T-helper 1 cell (primary cell): ENCODE measurements at regions not wholly inside any gene's neighbourhood (a gene's known extent, or its start where the extent isn't known, plus 50 kb on each side); places are given as distances from the start of the nearest gene placed in this dataset.

Experiments
- DNase-seq, 5 donors: peaks; one replicate each; pipeline ENCODE4 v3.0.0-alpha.2; 2012 to 2020

DNA sequence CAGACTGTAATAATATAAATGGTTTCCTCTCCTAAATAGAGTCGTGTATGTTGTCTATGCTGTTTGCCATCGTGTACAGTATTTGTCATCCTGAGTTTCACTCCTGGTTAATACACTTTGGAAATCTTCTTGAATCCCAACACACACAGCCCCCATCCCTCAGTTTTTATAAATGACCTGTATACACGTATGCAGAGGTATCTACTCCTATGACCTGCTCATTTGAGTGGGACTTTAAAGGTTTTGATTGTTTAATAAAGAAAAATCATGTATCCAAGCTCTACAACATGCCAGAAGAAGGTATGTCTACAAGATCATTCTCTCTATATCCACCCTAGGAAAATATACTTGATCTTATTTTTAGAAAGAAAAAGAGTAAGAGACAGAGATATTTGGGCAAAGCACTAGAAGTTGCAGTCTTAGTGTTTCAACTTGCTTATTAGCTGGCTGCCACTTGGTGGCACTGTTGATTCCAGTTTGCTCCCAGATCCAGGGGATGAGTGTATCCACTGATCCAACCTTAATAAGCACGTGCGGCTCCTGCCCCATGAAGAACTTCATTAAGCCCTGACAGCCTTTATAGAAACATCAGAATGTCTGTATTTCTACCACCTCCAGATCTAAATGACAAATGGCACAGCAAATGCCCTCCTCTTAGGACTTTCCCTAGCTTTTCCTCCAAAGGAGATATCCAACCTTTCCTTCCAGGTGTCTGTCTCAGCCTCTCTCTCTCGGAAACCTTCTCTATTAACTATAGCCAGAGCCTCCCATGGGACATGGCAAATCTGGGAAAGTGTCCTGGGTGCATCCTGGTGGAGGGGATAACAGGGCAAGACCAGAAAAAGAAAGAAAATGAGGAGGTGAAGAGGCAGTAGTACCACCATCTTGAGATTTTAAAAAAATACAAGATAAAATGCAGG is 181.6 kb upstream of the NEBL start:
- peak in 1 of 5 donors; percentile 17 for DNase-seq

DNA sequence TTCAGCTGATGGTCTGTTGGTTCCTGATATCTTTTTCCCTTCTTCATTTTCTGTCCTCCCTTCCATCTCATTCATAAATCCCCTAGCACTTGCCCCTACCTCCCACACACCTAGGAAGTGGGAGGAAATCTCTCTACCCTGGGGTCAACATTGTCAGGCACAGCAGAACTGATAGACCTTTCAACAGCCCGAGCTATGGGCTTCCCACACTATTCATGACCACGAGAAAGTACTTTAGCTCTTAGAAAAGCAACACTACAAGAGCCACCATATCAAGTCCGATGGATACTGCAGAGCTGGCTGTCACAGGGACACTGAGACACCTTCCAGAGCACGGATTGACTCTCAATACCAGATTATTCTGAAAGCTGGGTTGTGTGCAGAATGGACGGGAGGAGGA is 180.6 kb upstream of the NEBL start:
- DNase-seq: no peak

DNA sequence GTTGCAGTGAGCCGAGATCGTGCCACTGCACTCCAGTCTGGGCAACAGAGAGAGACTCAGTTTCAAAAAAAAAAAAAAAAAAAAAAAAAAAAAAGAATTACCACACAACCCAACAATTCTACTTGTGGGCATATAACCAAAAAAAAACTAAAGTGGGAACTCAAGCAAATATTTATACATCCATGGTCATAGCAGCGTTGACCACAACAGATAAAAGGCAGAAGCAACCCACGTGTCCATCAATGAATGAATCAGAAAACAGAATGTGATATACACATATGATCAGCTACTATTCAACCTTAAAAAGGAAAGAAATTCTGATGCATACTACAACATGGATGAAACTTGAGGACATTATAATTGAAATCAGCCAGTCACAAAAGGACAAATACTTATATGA is 179.3 kb upstream of the NEBL start:
- no peak for DNase-seq

DNA sequence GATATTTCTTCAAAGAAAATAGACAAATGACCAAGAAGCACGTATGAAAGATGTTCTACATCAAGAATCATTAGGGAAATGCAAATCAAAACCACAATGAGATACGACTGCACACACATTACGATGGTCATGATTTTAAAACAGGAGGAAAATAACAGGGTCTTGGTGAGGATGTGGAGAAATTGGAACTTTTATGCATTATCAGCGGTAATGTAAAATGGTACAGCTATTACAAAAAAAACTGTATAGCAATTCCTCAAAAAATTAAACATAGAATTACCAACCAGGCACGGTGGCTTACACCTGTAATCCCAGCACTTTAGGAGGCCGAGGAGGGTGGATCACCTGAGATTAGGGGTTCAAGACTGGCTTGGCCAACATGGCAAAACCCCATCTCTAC is 178.8 kb upstream of the NEBL start:
- no peak for DNase-seq

DNA sequence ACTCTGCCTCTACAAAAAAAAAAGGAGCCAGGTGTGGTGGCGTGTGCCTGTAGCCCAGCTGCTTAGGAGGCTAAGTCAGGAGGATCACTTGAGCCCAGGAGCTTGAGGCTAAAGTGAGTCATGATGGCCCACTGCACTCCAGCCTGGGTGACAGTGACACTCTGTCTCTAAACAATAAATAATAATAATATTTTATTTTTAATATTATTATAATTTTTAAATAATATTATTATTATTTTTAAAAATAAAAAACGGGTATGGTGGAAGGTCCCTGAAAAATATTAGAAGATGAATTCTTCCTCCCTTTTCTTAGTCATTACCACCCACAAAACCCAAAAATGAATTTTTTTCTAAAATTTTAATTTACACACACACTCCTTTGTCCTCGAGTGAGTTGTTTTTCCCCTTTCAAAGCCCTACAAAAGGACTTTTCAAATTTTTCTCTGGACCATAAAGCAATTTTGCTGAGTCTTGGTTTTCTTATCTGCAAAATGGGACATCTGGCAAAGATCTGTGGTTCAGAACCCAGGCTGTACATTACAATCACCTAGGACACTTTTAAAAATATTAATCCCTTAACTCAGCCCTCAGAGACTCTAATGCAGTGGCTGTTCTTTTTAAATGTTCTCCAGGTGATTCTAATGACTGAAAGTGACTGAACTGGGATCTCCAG is 174.0 kb upstream of the NEBL start:
- DNase-seq: no peak

DNA sequence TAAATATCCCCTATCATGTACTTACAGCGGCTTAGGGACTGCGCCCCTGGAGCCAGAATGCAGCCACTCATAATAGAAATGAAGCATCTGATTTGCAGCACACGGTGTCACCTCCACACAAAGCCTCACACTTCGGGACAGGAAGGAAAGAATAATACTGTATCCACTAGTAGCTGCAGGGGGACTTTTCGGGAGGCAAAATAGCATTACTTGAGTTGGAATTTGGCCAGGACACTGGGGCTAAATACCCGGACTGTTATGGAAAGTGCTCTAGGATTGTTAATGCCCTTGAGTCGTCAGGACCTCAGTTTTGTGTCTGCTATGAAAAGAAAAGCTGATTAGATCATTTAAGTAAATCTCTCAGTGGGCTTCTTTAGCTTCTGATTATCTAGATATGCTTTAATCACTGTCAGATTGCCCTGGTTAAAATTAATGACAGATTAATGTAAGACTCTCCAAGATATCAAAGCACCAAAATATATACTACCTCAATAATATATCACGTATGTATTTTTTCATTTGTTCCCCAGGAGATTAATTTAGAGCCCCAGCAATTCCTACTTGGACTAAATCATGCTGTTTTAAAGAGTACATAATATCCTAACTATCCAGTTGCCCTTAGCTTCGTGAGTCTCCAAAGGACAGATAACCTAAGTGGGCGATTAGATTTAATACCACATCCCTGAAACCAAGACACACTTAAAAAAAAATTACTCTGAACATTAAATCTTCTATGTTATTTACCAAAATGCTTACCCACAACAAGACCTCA is 173.0 kb upstream of the NEBL start:
- no peak for DNase-seq

DNA sequence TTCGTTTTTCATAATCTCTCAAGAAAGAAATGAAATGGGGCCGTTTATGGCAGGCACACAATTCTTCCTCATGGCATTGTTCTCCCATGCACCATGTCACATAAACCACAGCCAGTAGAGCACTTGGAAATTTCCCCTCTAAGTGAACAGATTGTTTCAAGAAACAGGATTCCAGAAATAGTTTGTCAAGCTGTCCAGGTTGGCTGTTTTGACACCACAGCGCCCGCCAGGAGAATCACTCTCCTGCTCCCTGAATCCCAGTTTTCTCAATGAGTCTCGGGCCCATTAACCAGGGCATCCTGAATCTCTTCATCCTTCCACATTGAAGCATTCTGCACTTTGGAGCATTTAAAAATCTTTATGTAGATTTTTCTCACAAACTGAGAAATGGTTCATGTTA is 172.2 kb upstream of the NEBL start:
- no peak for DNase-seq

DNA sequence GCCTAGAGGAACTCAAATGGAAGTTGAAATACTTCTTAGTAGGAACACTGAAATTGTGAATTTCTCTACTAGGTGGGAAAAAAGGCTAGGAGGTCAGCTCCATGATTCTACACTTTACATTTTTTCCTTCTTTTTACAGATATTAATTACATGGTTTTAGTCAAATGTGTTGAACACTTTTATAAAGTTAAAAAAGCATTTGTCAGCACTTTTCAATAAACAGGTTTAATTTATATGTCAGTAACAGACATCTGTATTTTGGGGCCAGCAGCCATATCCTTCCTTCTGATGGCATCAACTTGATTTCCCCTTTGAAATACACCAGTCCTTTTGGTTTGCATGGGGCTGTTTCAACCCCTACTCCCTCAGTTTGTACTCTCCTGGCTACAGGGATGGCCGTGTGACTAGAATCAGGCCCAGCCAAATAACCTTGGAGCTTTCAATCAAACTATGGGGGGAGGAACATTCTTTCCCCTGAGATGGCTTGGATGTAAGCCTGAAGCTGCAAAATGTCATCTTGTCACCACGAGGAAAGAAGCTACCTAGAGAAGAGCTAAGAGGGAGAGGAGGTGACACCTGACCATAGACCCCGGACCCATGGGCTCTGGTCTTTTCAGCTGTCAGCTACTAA is 171.0 kb upstream of the NEBL start:
- no peak for DNase-seq

DNA sequence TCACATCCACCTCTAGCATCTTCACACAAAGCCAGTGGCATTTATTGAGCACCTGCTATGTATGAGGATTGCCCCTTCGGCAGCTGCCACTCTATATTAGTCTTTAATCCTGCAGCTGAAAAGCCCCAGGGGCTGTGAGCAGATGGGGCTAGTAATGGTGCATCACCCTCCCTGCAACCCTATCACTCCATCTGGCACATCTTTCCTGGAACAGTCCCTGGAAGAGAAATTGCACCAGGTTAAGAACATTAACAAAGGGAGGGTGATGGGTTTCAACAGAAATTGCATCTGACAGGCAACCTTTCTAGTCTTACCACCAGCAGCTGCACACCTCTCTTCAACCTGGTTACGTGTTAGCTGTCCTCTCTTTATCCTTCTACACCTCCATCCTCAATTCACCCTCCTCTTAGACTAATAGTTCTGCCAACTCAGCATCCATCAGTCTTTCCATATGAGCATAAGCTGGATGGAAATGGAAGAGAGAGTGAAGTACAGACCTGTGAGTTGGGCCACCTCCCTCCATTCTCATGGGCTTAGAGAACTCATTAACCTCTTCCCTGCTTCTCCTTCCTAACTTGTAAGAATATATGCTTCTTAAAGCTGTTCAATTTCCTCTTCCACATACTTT is 168.6 kb upstream of the NEBL start:
- no peak for DNase-seq

DNA sequence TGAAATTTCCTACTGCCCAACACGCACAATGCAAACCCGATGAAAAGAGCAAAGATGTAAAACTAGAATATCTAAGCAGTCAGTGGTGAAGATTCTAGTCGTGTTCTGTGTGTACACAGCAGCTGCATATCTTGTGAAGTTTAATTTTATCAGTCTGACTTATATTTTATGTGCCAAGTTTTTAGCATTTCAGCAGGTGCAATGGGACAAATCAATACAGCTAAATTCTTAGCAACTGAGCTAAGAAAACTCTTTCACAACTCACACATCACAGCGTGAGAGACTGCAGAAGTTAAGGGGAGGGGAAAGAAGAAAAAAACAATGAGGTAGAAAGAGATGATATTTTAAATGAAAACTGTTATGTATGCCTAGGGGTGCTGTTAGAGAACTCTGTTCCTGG is 164.9 kb upstream of the NEBL start:
- no peak for DNase-seq

DNA sequence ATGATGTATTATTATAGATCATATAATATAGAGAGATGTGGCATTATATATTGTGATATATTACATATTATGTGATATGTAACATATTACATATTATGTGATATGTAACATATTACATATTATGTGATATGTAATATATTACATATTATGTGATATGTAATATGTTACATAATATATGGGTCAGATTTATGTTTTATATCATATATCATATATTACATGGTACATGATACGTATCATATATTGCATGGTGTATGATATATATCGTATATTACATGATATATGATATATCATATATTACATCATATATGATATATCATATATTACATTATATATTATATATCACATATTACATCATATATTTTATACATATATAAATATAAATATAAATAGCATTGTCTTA is 164.1 kb upstream of the NEBL start:
- no peak for DNase-seq

DNA sequence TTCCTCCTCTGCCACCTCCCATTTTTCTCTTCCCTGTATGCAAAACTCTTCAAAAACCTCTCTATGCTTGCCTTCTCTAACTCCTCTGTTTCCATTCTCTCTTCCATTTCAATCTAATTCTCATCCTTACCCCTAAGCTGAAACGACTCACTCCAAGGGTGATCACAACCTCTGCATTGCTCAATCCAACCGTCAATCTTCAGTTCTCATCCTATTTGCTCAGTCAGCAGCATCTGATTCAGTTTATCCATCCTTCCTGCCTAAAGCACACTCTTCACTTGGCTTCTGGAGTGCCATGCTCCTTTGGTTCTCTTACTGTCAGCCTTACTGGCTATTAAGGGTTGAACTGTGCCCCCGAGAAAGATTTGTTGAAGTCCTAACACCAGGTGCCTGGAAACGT is 163.5 kb upstream of the NEBL start:
- no peak for DNase-seq

DNA sequence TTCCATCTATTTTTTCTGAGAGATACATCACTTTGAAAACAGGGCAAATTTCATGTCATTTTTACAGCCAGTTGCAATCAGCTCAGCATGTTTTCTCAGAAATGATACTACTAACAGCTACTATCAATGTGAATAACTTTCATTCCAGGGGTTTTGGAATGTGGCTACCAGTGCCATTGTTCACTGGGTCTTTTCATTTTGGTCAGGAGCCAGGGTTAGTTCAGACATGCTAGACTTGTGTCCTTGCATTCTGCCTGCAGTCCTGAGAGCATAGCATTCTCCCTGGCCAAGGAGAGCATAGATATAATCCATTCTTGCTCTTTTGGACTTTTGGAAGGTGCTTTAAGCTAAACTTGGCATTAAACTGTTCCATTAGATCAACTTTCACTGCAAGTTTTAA is 160.9 kb upstream of the NEBL start:
- DNase-seq: no peak

DNA sequence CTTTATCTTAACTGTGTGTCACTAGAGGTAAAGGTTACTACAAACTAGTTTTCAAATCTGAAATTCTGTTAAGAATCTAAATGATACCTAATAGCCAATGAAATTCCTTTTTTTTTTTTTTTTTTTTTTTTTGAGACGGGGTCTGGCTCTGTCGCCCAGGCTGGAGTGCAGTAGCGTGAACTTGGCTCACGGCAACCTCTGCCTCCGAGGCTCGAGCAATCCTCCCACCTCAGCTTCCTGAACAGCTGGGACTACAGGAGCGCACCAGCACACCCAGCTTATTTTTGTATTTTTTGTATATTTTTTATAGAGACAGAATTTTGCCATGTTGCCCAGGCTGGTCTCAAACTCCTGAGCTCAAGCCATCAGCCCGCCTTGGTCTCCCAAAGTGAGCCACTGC is 160.3 kb upstream of the NEBL start:
- DNase-seq: no peak

DNA sequence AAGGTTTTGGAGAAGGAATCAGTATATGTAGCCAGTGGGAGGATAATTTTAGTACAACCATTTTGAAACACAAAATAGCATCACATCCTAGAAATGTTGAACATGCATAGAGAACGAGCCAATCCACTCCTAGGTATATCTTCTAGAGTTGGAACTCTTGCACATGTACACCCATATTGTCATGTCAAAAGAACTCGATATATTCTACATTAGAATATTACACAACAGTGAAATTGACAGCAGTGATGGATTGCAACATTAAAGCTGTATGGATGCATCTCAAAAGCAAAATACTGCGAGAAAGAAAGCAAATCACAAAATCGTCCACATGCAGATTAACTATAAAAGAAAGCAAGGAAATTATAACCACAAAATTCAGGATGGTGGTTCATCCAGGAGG is 159.3 kb upstream of the NEBL start:
- DNase-seq: no peak

DNA sequence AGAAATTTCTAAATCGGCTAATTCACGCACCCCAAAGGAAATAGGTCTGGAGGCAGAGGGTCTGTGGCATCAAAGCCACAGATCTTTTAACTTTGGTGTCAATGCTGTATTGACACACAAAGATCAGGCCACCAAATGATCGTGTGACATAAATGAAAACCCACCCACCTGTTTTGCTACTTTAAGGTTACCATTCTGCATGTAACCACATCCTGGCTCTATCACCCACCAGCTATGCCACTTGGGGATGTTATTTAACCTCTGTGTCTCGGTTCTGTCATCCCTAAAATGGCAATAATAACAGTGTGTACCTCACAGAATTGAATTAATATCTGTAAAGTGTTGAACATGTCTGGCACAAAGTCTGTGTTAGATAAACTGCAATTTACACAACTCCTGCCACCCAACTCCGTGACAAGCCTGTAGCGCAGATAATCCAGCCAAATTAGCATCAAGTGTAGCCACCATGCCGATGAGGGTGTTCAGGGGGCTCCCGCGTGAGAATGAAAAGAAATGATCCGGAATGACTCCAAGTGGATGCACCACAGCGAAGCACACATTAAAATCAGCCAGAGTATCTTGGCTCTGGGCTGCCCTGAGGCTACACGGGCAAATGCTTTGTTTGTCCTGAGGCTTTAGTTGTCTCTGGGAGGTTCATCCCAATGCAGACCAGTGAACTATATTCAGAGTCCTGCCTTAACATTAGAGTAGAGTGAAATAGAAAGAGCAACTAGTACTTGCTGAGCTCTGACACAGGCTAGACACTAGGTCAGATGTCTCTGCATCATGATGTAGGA is 158.4 kb upstream of the NEBL start:
- no peak for DNase-seq

DNA sequence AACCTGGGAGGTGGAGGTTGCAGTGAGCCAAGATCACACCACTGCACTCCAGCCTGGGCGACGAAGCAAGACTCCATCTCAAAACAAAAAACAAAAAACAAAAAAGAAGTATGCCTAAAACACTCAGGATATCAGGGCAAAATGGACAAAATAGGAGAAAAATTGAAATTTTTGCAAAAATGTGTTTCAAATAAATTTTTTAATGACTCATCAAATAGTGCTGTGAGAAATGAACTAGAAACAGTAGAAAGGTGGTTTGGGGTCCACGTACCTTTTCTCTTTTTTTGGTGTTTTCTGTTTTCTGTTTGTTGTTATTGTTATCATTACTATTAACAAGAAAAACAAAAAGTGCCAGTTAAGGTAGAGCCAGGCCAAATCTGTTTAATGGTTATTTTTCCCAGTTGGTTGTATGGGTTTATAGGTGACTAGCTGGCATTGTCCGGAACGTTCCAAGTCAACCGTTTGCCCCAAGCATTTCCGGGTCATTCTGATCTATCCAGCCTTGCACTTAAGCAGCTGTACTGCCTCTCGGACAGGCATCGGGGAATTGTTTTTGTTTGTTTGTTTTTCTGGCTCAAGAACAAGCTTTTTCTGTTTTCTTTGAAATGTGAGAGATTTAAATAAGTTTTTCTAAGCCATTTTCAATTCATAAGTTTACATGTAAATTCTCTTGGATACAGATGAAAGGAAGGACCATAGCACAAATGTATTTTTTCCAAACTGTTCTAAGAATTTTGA is 157.0 kb upstream of the NEBL start:
- no peak for DNase-seq

DNA sequence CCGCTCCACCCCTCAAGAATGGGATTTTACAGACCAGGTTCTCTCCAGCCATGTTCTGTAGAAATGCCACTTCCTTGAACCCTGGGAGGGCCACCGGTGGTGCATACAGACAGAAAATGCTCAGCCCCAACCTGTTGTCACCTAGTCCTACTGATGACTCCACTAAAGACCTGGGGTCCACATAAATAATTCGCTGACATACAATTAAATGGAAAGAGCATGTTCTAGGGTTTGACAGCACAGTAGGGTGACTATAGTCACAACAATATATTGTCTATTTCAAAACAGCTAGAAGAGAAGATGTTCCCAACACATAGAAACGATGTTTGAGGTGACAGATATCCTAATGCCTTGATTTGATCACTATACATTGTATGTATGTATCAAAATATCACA is 155.6 kb upstream of the NEBL start:
- DNase-seq: no peak

DNA sequence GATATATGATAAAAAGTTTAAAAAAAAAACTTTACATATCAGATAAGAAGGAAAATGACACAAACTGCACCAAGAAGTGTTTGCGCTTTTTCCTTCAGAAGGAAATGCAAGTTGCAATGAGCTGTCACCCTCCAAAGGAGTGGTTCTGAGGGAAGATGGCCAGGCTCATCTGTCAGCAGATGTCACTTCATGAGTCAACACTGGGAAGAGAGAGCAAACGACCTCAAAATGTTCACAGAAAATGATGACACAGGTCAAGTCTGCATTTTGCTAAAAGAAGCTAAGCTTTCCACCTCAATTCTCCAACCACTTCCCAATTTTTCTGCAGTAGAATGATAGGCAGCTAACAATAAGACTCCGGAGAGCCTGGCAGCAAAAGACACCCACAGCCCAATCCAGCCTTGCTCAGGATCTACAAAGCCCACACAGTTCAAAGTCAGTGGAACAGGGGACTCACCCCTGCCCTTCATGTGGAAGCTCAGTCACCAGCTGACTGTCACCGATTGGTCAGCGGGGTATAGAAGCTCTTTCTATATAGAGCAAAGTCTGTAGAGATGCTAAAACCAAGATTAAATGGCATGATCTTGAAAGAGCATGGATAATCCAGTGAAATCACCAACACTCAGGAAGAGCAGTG is 155.1 kb upstream of the NEBL start:
- no peak for DNase-seq

DNA sequence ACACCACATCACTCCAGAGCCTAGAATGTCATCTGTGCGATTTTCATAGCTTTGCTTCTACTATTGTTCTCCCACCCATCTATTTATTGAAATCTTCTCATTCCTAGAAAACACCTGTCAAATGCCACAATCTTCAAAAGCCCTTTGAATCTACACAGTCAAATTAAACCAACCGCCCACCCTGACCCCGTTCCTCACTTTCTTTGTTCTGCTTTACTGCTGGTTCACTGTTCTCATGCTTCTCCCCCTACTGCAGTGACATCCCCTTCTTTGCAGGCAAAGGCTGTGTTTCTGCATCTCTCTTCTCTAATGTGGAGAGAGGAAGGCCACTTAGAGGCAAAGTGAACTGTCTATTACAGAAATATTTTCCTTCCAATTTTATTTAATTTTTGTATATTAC is 152.4 kb upstream of the NEBL start:
- no peak for DNase-seq

DNA sequence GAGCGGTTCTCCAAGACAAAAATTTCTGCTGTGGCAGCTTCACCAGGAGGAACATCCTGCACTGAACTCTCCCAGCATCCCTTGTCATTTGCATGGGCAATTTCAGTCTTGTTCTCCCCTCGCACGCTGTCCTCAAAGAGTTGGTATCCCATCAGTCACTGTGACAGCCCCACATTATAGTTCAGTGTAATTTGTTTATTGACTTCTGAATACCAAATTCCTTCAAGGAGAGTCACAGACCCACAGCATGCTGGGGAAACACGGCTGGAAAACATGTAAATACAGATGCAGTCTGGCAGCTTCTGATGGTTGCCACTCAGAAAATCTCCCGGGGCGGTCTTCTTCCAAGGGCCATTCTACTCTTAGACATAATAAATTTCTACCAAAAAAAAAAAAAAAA is 151.0 kb upstream of the NEBL start:
- no peak for DNase-seq
